Sigmoid colon (tissue), 4 donors: ENCODE measurements at regions not wholly inside any gene's neighbourhood (a gene's known extent, or its start where the extent isn't known, plus 50 kb on each side); places are given as distances from the start of the nearest gene placed in this dataset.

Experiments used
- EP300 ChIP-seq, 4 donors: sonication (generic); formaldehyde crosslinking; IDR thresholded peaks; one replicate each; pipeline ENCODE4 v1.6.1; 2017; ENCODE audit warnings: antibody characterized with exemption in 4 of 4
- POLR2AphosphoS5 ChIP-seq, 4 donors: sonication (generic); formaldehyde crosslinking; IDR thresholded peaks; one replicate each; pipeline ENCODE4 v1.6.1; 2017; ENCODE audit warnings: antibody characterized with exemption in 4 of 4

DNA sequence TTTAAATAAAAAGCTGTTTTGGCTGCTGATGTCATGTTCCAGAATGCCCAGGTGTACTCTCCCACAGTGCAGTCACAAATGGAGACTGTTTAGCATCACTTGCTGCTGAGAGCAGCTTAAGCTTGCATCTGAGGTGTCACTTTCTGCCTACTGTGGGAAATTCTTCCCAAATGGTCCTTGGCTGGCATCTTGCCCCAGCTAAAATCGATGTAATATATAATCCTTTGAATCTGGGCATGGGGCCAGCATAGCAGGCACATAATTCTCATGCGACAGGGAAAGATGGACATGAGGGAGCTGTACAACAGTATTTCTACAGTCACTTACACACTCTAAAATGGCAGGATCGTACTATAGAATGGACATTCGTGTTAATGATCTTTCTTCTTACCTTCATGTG lies 144.3 kb downstream of the MACIR start:
- no peak for TF ChIP-seq POLR2AphosphoS5 (IDR thresholded peaks at IDR 0.05)
- no peak for TF ChIP-seq EP300 (IDR thresholded peaks at IDR 0.05)
